OCI-LY7 (cell line): ENCODE measurements at regions not wholly inside any gene's neighbourhood (a gene's known extent, or its start where the extent isn't known, plus 50 kb on each side); places are given as distances from the start of the nearest gene placed in this dataset.
"Not testable (repeated sequence)": the region's sequence is repeated elsewhere in the genome, so short reads cannot be mapped to it uniquely, and the experiment has no call there.

ENCODE experiments used
- BruUV-seq: library from RNA; stranded (reverse); fragments of 400-500 nt; replicated peaks from 2 replicates; lab custom pipeline; 2021; lab: Mats Ljungman, UMichigan
- CTCF ChIA-PET: fragments of 300-600 bp; sonication (Branson Sonifier 250); formaldehyde crosslinking; loops from one replicate; lab custom pipeline; 2022; ENCODE audit warnings: antibody characterized with exemption; ENCODE audit not compliant: unreplicated experiment; lab: Charles Lee
- POLR2A ChIA-PET: fragments of 300-600 bp; sonication (Branson Sonifier 250); formaldehyde crosslinking; loops from one replicate; lab custom pipeline; 2022; ENCODE audit warnings: antibody characterized with exemption; lab: Charles Lee
- DNase-seq: peaks from one replicate; pipeline ENCODE4 v3.0.0-alpha.2; 2015; ENCODE audit warnings: low spot score
- H2AFZ ChIP-seq: fragments of 200-600 bp; sonication (generic), shearing (Covaris generic); 2 replicates; pipeline ENCODE4 v1.6.1; 2014; ENCODE audit warnings: mild to moderate bottlenecking, antibody characterized with exemption, low read length, moderate library complexity
- H3K27ac ChIP-seq: fragments of 200-600 bp; sonication (generic); 2 replicates; pipeline ENCODE4 v1.5.1; 2014; ENCODE audit warnings: mixed run types, low read depth, mild to moderate bottlenecking, moderate library complexity, low read length, inconsistent platforms; ENCODE audit not compliant: poor library complexity, severe bottlenecking
- H3K36me3 ChIP-seq: fragments of 200-600 bp; sonication (generic); 2 replicates; pipeline ENCODE4 v1.6.1; 2014; ENCODE audit warnings: mild to moderate bottlenecking, antibody characterized with exemption, low read length, moderate library complexity, mixed read lengths; ENCODE audit not compliant: insufficient read depth
- H3K4me1 ChIP-seq: fragments of 200-600 bp; sonication (generic); 2 replicates; pipeline ENCODE4 v1.5.1; 2014; ENCODE audit warnings: mild to moderate bottlenecking, low read length; ENCODE audit not compliant: insufficient read depth, poor library complexity, severe bottlenecking
- H3K4me2 ChIP-seq: fragments of 200-600 bp; sonication (generic); 2 replicates; pipeline ENCODE4 v1.6.1; 2014; ENCODE audit warnings: mild to moderate bottlenecking, low read length
- H3K4me3 ChIP-seq: fragments of 200-600 bp; sonication (generic); 2 replicates; pipeline ENCODE4 v1.5.1; 2014; ENCODE audit warnings: mild to moderate bottlenecking, low read depth, low read length; ENCODE audit not compliant: poor library complexity, severe bottlenecking
- H3K79me2 ChIP-seq: fragments of 200-600 bp; sonication (generic); 2 replicates; pipeline ENCODE4 v1.6.1; 2016; ENCODE audit warnings: low read depth, mild to moderate bottlenecking, low read length, moderate library complexity, mixed read lengths; ENCODE audit not compliant: insufficient read depth
- H3K9me2 ChIP-seq: fragments of 200-600 bp; sonication (generic); 2 replicates; pipeline ENCODE4 v1.6.1; 2016; ENCODE audit warnings: mild to moderate bottlenecking, low read length, mixed read lengths; ENCODE audit not compliant: insufficient read depth
- H3K9me3 ChIP-seq: fragments of 200-600 bp; sonication (generic); 2 replicates; pipeline ENCODE4 v1.6.1; 2014; ENCODE audit warnings: mild to moderate bottlenecking, mixed run types, low read length, mixed read lengths
- H4K20me1 ChIP-seq: fragments of 200-600 bp; sonication (generic); 2 replicates; pipeline ENCODE4 v1.6.1; 2014; ENCODE audit warnings: mild to moderate bottlenecking, antibody characterized with exemption, low read length, moderate library complexity, mixed read lengths; ENCODE audit not compliant: insufficient read depth
- CTCF ChIP-seq: fragments of 200-600 bp; sonication (generic); conservative IDR thresholded peaks from 2 replicates; pipeline ENCODE4 v1.5.1; 2014; ENCODE audit warnings: mild to moderate bottlenecking, antibody characterized with exemption, low read length, moderate library complexity, mixed read lengths
- EZH2phosphoT487 ChIP-seq: fragments of 200-600 bp; sonication (generic); IDR thresholded peaks from 2 replicates; pipeline ENCODE4 v1.6.1; 2018; ENCODE audit warnings: low read depth, borderline replicate concordance, mild to moderate bottlenecking, mixed run types, antibody characterized with exemption, low read length, moderate library complexity, mixed read lengths
- intact Hi-C: fragments of 100-400 bp; cut with micrococcal nuclease; formaldehyde crosslinking; loops from one replicate; pipeline ENCODE4 v1.10.0; 2022; ENCODE audit not compliant: unreplicated experiment

GRCh38 chrY:13627323-13627722 lies 76.4 kb upstream of the TMSB4Y start:
- H3K9me2 ChIP-seq, H3K4me2 ChIP-seq, H2AFZ ChIP-seq, DNase-seq, H3K4me1 ChIP-seq, CTCF ChIA-PET, H3K79me2 ChIP-seq, intact Hi-C loops, H3K4me3 ChIP-seq, H3K27ac ChIP-seq, BruUV-seq, H3K36me3 ChIP-seq, POLR2A ChIA-PET, H4K20me1 ChIP-seq, H3K9me3 ChIP-seq: not testable (repeated sequence)

- Histone ChIP-seq H3K4me3 (no peak overlapping the region), H4K20me1 (no peaks in the 10 kb centered on the region), H3K9me2 (no peaks in the 10 kb centered on the region), H3K4me1 (no peaks in the 10 kb centered on the region), H3K27ac (no peak overlapping the region), H3K9me3 (no peaks in the 10 kb centered on the region), H2AFZ (no peak overlapping the region), H3K4me2 (no peak overlapping the region), H3K36me3 (no peaks in the 10 kb centered on the region), H3K79me2 (no peaks in the 10 kb centered on the region)
- intact Hi-C loops: no loop called here
- no TSS peak for BruUV-seq
- ChIA-PET CTCF (no interaction called here), POLR2A (no interaction called here)
- DNase-seq: no peak
- TF ChIP-seq EZH2phosphoT487 (no peak), CTCF (no peak)
These were observed 87.8 kb upstream of the TMSB4Y start for GRCh38 chrY:13615943-13616304.

- Histone ChIP-seq H3K9me2 (no peaks in the 10 kb centered on the region), H3K4me1 (no peaks in the 10 kb centered on the region), H4K20me1 (no peaks in the 10 kb centered on the region), H3K79me2 (no peaks in the 10 kb centered on the region), H3K4me3 (no peak overlapping the region), H2AFZ (no peak overlapping the region), H3K36me3 (no peaks in the 10 kb centered on the region), H3K4me2 (no peak overlapping the region), H3K9me3 (no peaks in the 10 kb centered on the region), H3K27ac (no peak overlapping the region)
- TF ChIP-seq EZH2phosphoT487 (no peak), CTCF (no peak)
- intact Hi-C loops: no loop called here
- no peak for DNase-seq
- CTCF ChIA-PET: no interaction called here
- no TSS peak for BruUV-seq
- POLR2A ChIA-PET: no interaction called here
These were observed 88.3 kb upstream of the TMSB4Y start for GRCh38 chrY:13615301-13615942.
